LNCAP (cell line): ENCODE measurements at regions not wholly inside any gene's neighbourhood (a gene's known extent, or its start where the extent isn't known, plus 50 kb on each side); places are given as distances from the start of the nearest gene placed in this dataset.

ENCODE experiments used
- CTCF ChIP-seq: fragments of 450-650 bp; IDR thresholded peaks from 2 replicates; pipeline ENCODE4 v1.5.1; 2017; ENCODE audit warnings: mild to moderate bottlenecking

GRCh38 chr11:119891055-119891768 is 162.2 kb upstream of the NECTIN1 start:
- no peak for TF ChIP-seq CTCF

GRCh38 chr11:119890466-119890865 is 161.5 kb upstream of the NECTIN1 start:
- no peak for TF ChIP-seq CTCF

- TF ChIP-seq CTCF = no peak
Observed at GRCh38 chr11:119889728-119890280, 160.8 kb upstream of the NECTIN1 start.

GRCh38 chr11:119889111-119889510 is 160.1 kb upstream of the NECTIN1 start:
- no peak for TF ChIP-seq CTCF

- no peak for TF ChIP-seq CTCF
Observed at GRCh38 chr11:119888119-119888518, 159.1 kb upstream of the NECTIN1 start.

GRCh38 chr11:119886667-119887230 is 157.7 kb upstream of the NECTIN1 start:
- TF ChIP-seq CTCF = no peak

GRCh38 chr11:119885861-119886567 is 157.0 kb upstream of the NECTIN1 start:
- TF ChIP-seq CTCF = no peak
